Nephron (organoid): ENCODE measurements at regions not wholly inside any gene's neighbourhood (a gene's known extent, or its start where the extent isn't known, plus 50 kb on each side); places are given as distances from the start of the nearest gene placed in this dataset.

Experiments used
- H3K27ac Mint-ChIP-seq, 3 experiments: 2 replicates each; pipeline ENCODE4 v1.8.0; 2020; ENCODE audit warnings: mixed read lengths in 3 of 3, mild to moderate bottlenecking in 2 of 3, moderate library complexity in 1 of 3
- H3K27me3 Mint-ChIP-seq: 2 replicates; pipeline ENCODE4 v1.8.0; 2021; ENCODE audit warnings: low read depth, mild to moderate bottlenecking, moderate library complexity, mixed read lengths
- H3K36me3 Mint-ChIP-seq: 2 replicates; pipeline ENCODE4 v1.8.0; 2020; ENCODE audit warnings: low read depth, mixed read lengths
- H3K4me1 Mint-ChIP-seq: 2 replicates; pipeline ENCODE4 v1.8.0; 2020; ENCODE audit warnings: mixed read lengths
- H3K4me3 Mint-ChIP-seq, 3 experiments: 2 replicates each; pipeline ENCODE4 v1.8.0; 2020; ENCODE audit warnings: mild to moderate bottlenecking in 3 of 3, mixed read lengths in 3 of 3, moderate library complexity in 2 of 3
- H3K9me3 Mint-ChIP-seq: 2 replicates; pipeline ENCODE4 v1.8.0; 2020; ENCODE audit warnings: mixed read lengths
- CTCF ChIP-seq, 3 experiments: fragments of 200-600 bp; sonication (generic); IDR thresholded peaks; one replicate each; pipeline ENCODE4 v1.5.0; 2021; ENCODE audit warnings: antibody characterized with exemption in 3 of 3; ENCODE audit not compliant: unreplicated experiment in 3 of 3

- H3K9me3 Mint-ChIP-seq, result no peaks in the 10 kb centered on the region
- no peak for TF ChIP-seq CTCF (IDR thresholded peaks at IDR 0.05; ENCODE audit: unreplicated experiment in 3 of 3)
- no peaks in the 10 kb centered on the region for H3K27me3 Mint-ChIP-seq
- no peaks in the 10 kb centered on the region for H3K36me3 Mint-ChIP-seq
- peaks cover 35% of the 10 kb centered on the region for H3K4me1 Mint-ChIP-seq
- H3K27ac Mint-ChIP-seq, result peak overlapping the region in 1 of 3 experiments; percentile 86
- H3K4me3 Mint-ChIP-seq, result no peak overlapping the region
These were observed 144.9 kb upstream of the POU5F2 start for GRCh38 chr5:93886098-93886806.

- Mint-ChIP-seq H3K27me3 (no peaks in the 10 kb centered on the region), H3K4me3 (no peak overlapping the region), H3K4me1 (peaks cover 26% of the 10 kb centered on the region), H3K36me3 (peaks cover 7% of the 10 kb centered on the region), H3K27ac (no peak overlapping the region), H3K9me3 (no peaks in the 10 kb centered on the region)
- no peak for TF ChIP-seq CTCF (IDR thresholded peaks at IDR 0.05; ENCODE audit: unreplicated experiment in 3 of 3)
These were observed 142.9 kb upstream of the POU5F2 start for GRCh38 chr5:93884254-93884653.

GRCh38 chr5:93883459-93883858, 142.1 kb upstream of the POU5F2 start:
- no peak for TF ChIP-seq CTCF (IDR thresholded peaks at IDR 0.05; ENCODE audit: unreplicated experiment in 3 of 3)
- Mint-ChIP-seq H3K4me3 (no peak overlapping the region), H3K36me3 (peaks cover 9% of the 10 kb centered on the region), H3K27me3 (no peaks in the 10 kb centered on the region), H3K4me1 (peaks cover 26% of the 10 kb centered on the region), H3K9me3 (no peaks in the 10 kb centered on the region), H3K27ac (peak overlapping the region in 1 of 3 experiments; percentile 80)

GRCh38 chr5:93875693-93876092, 134.3 kb upstream of the POU5F2 start:
- peak in 1 of 3 experiments; percentile 19 for TF ChIP-seq CTCF (IDR thresholded peaks at IDR 0.05; ENCODE audit: unreplicated experiment in 3 of 3)
- Mint-ChIP-seq H3K4me3 (no peak overlapping the region), H3K4me1 (no peaks in the 10 kb centered on the region), H3K27ac (no peak overlapping the region), H3K36me3 (peaks cover 7% of the 10 kb centered on the region), H3K9me3 (no peaks in the 10 kb centered on the region), H3K27me3 (no peaks in the 10 kb centered on the region)

- Mint-ChIP-seq H3K36me3 (peaks cover 8% of the 10 kb centered on the region), H3K4me1 (no peaks in the 10 kb centered on the region), H3K4me3 (no peak overlapping the region), H3K9me3 (no peaks in the 10 kb centered on the region), H3K27me3 (no peaks in the 10 kb centered on the region), H3K27ac (no peak overlapping the region)
- TF ChIP-seq CTCF (IDR thresholded peaks at IDR 0.05; ENCODE audit: unreplicated experiment in 3 of 3), result no peak
These were observed 133.1 kb upstream of the POU5F2 start for GRCh38 chr5:93874491-93874890.

GRCh38 chr5:93874080-93874479, 132.7 kb upstream of the POU5F2 start:
- no peak for TF ChIP-seq CTCF (IDR thresholded peaks at IDR 0.05; ENCODE audit: unreplicated experiment in 3 of 3)
- Mint-ChIP-seq H3K27me3 (no peaks in the 10 kb centered on the region), H3K4me1 (no peaks in the 10 kb centered on the region), H3K4me3 (no peak overlapping the region), H3K27ac (no peak overlapping the region), H3K9me3 (no peaks in the 10 kb centered on the region), H3K36me3 (peaks cover 4% of the 10 kb centered on the region)
